ACC112 (cell line): ENCODE measurements at regions not wholly inside any gene's neighbourhood (a gene's known extent, or its start where the extent isn't known, plus 50 kb on each side); places are given as distances from the start of the nearest gene placed in this dataset.

Experiments used
- H2AFZ ChIP-seq: fragments of 200-600 bp; sonication (generic); one replicate; pipeline ENCODE4 v1.6.0; 2017; ENCODE audit warnings: antibody characterized with exemption, low read length; ENCODE audit not compliant: unreplicated experiment
- H3K27ac ChIP-seq: fragments of 200-600 bp; sonication (generic); 2 replicates; pipeline ENCODE4 v1.5.1; 2014; ENCODE audit warnings: low read depth, mild to moderate bottlenecking, antibody characterized with exemption, low read length, moderate library complexity
- H3K27me3 ChIP-seq: fragments of 200-600 bp; sonication (generic); 2 replicates; pipeline ENCODE4 v1.6.1; 2014; ENCODE audit warnings: mild to moderate bottlenecking, antibody characterized with exemption, low read length, moderate library complexity, mixed read lengths; ENCODE audit not compliant: insufficient read depth
- H3K36me3 ChIP-seq: fragments of 200-600 bp; sonication (generic); 2 replicates; pipeline ENCODE4 v1.6.1; 2016; ENCODE audit warnings: mild to moderate bottlenecking, antibody characterized with exemption, low read length, moderate library complexity, mixed read lengths; ENCODE audit not compliant: insufficient read depth
- H3K4me1 ChIP-seq: fragments of 200-600 bp; sonication (generic); one replicate; pipeline ENCODE4 v1.6.1; 2016; ENCODE audit warnings: low read length, mixed read lengths; ENCODE audit not compliant: insufficient read depth, unreplicated experiment, control insufficient read depth
- H3K4me3 ChIP-seq: fragments of 200-600 bp; sonication (generic); 2 replicates; pipeline ENCODE4 v1.5.1; 2014; ENCODE audit warnings: mild to moderate bottlenecking, low read depth, low read length
- H3K79me2 ChIP-seq: fragments of 200-600 bp; sonication (generic); one replicate; pipeline ENCODE4 v1.6.0; 2016; ENCODE audit warnings: low read length; ENCODE audit not compliant: control insufficient read depth, unreplicated experiment, insufficient read depth

- no peaks in the 10 kb centered on the region for H3K4me1 ChIP-seq
- H3K36me3 ChIP-seq: no peaks in the 10 kb centered on the region
- no peak overlapping the region for H2AFZ ChIP-seq
- H3K27ac ChIP-seq: no peak overlapping the region
- no peak overlapping the region for H3K4me3 ChIP-seq
- H3K27me3 ChIP-seq: no peaks in the 10 kb centered on the region
- no peaks in the 10 kb centered on the region for H3K79me2 ChIP-seq
Observed at GRCh38 chr4:8765631-8766590, 105.7 kb downstream of the HMX1 start.

- Histone ChIP-seq H3K4me3 (no peak overlapping the region), H3K27ac (no peak overlapping the region), H3K27me3 (no peaks in the 10 kb centered on the region), H3K4me1 (no peaks in the 10 kb centered on the region), H2AFZ (no peak overlapping the region), H3K79me2 (no peaks in the 10 kb centered on the region), H3K36me3 (no peaks in the 10 kb centered on the region)
Observed at GRCh38 chr4:8765084-8765483, 106.6 kb downstream of the HMX1 start.

DNA sequence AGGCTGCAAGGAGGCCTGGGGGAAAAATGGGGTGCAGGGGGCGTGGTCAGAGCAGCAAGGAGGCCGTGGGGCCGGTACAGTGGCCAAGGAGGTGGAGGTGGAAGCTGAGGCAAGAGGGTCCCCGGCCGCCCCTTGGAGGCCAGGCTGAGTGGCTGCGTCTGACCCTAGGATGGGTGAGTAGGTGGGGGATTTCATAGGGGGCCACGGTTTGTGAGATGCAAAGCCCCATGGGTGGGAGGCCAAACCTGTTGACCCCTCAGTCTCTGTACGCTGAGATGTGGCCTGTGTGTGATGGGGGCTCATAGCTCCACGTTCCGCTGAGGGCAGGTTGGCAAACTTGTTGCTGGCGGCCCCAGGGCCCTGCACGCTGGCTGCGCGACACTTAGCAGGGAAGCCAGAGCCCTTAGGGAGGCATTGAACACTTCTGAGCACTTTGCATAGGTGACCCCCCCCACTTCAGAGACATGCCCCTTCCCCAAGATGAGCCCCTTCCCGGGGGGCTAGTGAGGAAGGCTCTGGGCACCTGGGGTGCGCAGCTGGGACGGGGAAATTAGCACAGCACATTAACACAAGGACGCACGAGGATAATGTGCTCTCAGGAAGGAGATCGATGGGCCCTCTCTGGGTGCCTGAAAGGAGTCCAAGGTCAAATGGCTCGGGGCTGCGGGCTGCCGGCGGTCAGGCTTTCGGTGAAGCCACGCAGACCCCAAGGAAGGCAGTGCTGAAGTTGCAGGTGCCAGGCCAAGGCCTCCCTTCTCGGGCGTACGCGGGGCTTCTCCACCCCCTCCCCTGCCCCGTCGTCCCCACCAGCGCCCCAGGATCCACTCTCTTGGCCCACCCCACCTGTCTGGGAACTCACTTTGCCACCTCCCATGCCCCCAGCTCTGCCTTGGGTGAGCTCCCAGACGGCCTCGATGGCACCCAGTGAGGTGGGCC lies 107.4 kb downstream of the HMX1 start:
- no peak overlapping the region for H3K27ac ChIP-seq
- no peaks in the 10 kb centered on the region for H3K79me2 ChIP-seq
- H3K4me1 ChIP-seq: no peaks in the 10 kb centered on the region
- H2AFZ ChIP-seq: no peak overlapping the region
- H3K27me3 ChIP-seq: no peaks in the 10 kb centered on the region
- no peak overlapping the region for H3K4me3 ChIP-seq
- no peaks in the 10 kb centered on the region for H3K36me3 ChIP-seq

DNA sequence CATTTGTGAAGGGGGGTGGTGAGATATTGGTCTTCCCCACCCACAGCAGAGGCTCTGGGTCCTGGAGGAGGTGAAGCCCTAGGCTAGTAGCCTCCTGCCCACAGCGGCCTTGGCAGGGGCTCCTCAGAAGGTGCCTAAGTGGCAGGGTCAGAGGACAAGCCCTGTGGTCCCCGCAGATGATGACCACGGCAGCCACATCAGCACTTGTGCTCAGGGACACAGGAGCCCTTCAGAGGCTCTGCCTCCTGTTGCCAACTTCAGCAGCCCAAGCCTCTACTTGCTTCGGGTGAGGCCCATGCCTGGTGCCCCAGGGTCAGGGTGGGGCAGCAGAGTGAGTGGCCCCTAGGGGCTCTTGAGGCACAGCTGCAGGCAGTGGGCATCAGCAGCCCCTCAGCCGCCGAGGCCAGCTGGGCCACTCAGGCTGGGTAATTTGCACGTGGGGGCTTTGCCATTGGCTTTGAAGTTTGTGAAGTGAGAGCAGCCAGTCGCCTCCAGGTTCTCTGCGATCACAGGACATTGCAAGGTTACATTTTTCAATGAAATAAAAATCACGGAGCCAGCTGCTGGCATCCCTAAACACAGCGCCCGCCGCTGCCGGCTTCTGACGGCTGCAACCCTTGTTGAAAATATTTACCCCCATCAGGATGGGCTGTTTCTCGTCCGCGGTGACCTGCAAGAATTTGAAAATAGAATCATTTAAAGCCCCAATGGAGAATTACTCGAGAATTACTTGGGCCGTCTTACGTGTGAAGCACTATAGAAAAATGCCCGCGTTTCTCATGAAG lies 108.5 kb downstream of the HMX1 start:
- Histone ChIP-seq H3K36me3 (no peaks in the 10 kb centered on the region), H3K4me1 (no peaks in the 10 kb centered on the region), H3K79me2 (no peaks in the 10 kb centered on the region), H3K27me3 (no peaks in the 10 kb centered on the region), H3K27ac (no peak overlapping the region), H2AFZ (no peak overlapping the region), H3K4me3 (no peak overlapping the region)

DNA sequence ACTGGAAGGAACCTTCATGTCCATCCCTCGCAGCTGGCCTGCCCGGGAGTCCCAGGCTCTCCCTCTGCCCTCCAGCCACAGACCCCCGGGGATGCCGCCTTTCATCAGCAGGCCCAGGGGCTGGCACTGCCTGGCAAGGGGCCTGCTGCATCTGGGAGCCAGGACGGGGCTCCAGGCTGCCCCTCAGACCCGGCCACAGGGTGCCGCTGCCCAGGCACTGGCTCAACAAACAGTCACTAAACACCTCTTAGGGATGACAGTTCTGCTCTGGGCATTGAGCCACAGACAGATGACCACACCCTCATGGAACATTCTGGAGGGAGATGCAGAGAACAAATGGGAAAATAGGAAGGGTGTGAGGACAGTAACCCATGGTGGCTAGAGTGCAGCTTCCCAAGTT lies 109.3 kb downstream of the HMX1 start:
- no peak overlapping the region for H2AFZ ChIP-seq
- no peaks in the 10 kb centered on the region for H3K36me3 ChIP-seq
- no peaks in the 10 kb centered on the region for H3K27me3 ChIP-seq
- no peak overlapping the region for H3K4me3 ChIP-seq
- H3K4me1 ChIP-seq: no peaks in the 10 kb centered on the region
- no peak overlapping the region for H3K27ac ChIP-seq
- H3K79me2 ChIP-seq: no peaks in the 10 kb centered on the region

GRCh38 chr4:8761824-8762205 lies 109.8 kb downstream of the HMX1 start:
- Histone ChIP-seq H3K36me3 (no peaks in the 10 kb centered on the region), H3K4me3 (no peak overlapping the region), H2AFZ (no peak overlapping the region), H3K27me3 (no peaks in the 10 kb centered on the region), H3K79me2 (no peaks in the 10 kb centered on the region), H3K27ac (no peak overlapping the region), H3K4me1 (no peaks in the 10 kb centered on the region)

DNA sequence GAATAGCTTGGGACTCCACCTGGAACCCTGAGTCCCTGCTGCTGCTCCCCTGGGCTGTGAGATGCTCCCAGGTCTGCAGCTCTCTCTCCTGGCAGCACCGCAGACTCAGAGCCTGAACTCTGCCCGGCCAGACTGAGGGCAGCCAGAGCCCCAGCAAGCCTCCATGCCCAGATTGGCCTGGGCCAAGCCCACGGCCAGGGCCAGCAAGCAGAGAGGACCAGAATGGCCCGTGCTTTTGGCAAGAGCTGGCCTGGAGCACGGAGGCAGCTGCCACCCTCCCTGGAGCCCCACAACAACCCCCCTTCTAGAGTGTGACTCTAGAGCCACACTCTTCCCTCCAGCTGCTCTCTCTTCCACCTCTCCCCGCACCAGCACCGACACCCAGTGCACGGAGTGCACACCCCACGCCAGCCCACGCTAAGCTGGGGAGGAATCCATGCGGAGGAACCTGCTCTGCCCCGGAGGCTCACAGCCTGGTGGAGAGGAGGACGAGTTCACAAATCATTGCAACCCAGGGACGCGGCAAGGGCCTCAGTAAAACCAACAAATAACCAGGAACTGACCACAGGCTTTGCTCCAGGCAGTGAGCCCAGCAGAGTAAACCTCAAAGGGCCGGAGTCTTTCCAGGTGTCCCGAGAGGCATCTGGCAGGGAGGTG lies 110.3 kb downstream of the HMX1 start:
- H3K36me3 ChIP-seq: no peaks in the 10 kb centered on the region
- no peaks in the 10 kb centered on the region for H3K79me2 ChIP-seq
- H3K4me1 ChIP-seq: no peaks in the 10 kb centered on the region
- no peak overlapping the region for H2AFZ ChIP-seq
- no peaks in the 10 kb centered on the region for H3K27me3 ChIP-seq
- no peak overlapping the region for H3K4me3 ChIP-seq
- H3K27ac ChIP-seq: no peak overlapping the region

- H3K79me2 ChIP-seq: no peaks in the 10 kb centered on the region
- H3K27ac ChIP-seq: no peak overlapping the region
- no peaks in the 10 kb centered on the region for H3K4me1 ChIP-seq
- no peaks in the 10 kb centered on the region for H3K27me3 ChIP-seq
- no peaks in the 10 kb centered on the region for H3K36me3 ChIP-seq
- H3K4me3 ChIP-seq: no peak overlapping the region
- no peak overlapping the region for H2AFZ ChIP-seq
Observed at GRCh38 chr4:8760561-8760960, 111.1 kb downstream of the HMX1 start.

- Histone ChIP-seq H3K36me3 (no peaks in the 10 kb centered on the region), H3K27ac (no peak overlapping the region)
Observed at GRCh38 chr4:8759987-8760386, 111.7 kb downstream of the HMX1 start.

GRCh38 chr4:8756816-8757215 lies 114.8 kb downstream of the HMX1 start:
- no peaks in the 10 kb centered on the region for H3K4me1 ChIP-seq
- H3K4me3 ChIP-seq: no peak overlapping the region
- no peak overlapping the region for H2AFZ ChIP-seq
- no peaks in the 10 kb centered on the region for H3K27me3 ChIP-seq
- H3K27ac ChIP-seq: no peak overlapping the region
- H3K79me2 ChIP-seq: no peaks in the 10 kb centered on the region
- H3K36me3 ChIP-seq: no peaks in the 10 kb centered on the region

More at GRCh38 chr4:8759987-8760386, 111.7 kb downstream of the HMX1 start:
- Histone ChIP-seq H3K79me2 (no peaks in the 10 kb centered on the region), H2AFZ (no peak overlapping the region), H3K27me3 (no peaks in the 10 kb centered on the region), H3K4me1 (no peaks in the 10 kb centered on the region), H3K4me3 (no peak overlapping the region)
